GM12865 (cell line): ENCODE measurements at regions not wholly inside any gene's neighbourhood (a gene's known extent, or its start where the extent isn't known, plus 50 kb on each side); places are given as distances from the start of the nearest gene placed in this dataset.

ENCODE experiments used
- DNase-seq: peaks from one replicate; pipeline ENCODE4 v3.0.0; 2010; ENCODE audit warnings: low read depth
- H3K4me3 ChIP-seq: 2 replicates; pipeline ENCODE4 v1.5.1; 2011; ENCODE audit warnings: mild to moderate bottlenecking, low read depth, low read length, control low read depth
- TF ChIP-seq, protein P1 (sequence below): IDR thresholded peaks from 2 replicates; pipeline ENCODE4 v1.5.1; 2011; ENCODE audit warnings: low read length, control low read depth, low read depth, inconsistent platforms; ENCODE audit not compliant: insufficient read depth; ENCODE audit errors: missing control alignments

DNA sequence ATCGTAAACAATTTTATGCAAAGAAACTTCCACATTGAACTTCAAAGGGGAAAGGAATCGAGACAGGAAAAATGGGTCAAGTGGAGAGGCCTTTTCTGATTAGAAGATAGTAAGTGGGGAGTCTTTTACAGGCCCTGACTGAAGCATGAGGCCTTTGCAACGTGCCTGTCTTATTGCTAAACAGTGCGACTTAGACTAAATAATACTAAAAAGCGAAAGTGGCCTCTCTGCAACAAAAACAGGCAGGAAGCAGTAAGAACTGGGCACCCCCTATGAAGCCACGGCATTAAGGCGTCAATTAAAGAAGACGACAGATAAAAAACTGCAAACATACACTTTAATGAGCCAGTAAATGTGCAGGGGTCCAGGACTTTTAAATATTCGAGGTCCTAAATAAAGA lies 283.4 kb upstream of the GRIP1 start:
- no peak overlapping the region for H3K4me3 ChIP-seq
- no peak for DNase-seq
- TF ChIP-seq, protein P1, sequence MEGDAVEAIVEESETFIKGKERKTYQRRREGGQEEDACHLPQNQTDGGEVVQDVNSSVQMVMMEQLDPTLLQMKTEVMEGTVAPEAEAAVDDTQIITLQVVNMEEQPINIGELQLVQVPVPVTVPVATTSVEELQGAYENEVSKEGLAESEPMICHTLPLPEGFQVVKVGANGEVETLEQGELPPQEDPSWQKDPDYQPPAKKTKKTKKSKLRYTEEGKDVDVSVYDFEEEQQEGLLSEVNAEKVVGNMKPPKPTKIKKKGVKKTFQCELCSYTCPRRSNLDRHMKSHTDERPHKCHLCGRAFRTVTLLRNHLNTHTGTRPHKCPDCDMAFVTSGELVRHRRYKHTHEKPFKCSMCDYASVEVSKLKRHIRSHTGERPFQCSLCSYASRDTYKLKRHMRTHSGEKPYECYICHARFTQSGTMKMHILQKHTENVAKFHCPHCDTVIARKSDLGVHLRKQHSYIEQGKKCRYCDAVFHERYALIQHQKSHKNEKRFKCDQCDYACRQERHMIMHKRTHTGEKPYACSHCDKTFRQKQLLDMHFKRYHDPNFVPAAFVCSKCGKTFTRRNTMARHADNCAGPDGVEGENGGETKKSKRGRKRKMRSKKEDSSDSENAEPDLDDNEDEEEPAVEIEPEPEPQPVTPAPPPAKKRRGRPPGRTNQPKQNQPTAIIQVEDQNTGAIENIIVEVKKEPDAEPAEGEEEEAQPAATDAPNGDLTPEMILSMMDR = no peak

DNA sequence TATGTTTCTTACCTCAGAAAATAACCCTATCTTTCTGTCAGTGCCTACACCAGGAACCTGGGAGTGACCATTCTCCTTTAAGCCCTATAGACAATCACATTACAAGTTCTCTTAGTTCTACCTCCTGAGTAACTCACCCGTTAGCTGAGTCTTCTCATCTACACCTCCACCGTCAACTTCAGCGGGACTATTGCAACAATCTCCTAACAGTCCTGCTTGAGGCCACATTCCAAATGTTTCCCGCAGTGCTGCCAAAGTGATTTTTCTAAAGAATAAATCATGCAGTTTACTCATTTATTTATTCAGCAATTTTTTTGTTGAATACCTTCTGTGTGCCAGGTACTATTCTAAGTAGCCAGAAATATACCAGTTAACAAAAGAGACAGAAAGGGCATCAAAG lies 285.0 kb upstream of the GRIP1 start:
- DNase-seq = no peak
- no peak overlapping the region for H3K4me3 ChIP-seq
- TF ChIP-seq, protein P1 = no peak

DNA sequence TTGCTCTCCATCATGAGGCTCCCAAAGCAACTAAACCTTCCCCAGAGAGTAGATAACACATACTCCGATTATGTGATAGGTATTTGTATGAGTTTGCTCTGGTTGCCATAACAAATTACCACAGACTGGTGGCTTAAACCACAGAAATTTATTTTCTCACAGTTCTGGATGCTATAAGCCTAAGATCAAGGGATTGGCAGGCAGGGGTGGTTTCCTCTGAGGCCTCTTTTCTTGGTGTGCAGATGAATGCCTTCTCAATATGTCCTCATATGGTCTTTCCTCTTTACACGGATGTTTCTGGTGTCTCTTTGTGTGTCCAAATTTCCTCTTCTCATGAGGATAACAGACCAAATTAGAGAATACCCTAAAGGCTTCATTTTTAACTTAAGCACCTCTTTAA lies 285.8 kb upstream of the GRIP1 start:
- H3K4me3 ChIP-seq = no peak overlapping the region
- TF ChIP-seq, protein P1 = no peak
- peak; percentile 48 for DNase-seq

DNA sequence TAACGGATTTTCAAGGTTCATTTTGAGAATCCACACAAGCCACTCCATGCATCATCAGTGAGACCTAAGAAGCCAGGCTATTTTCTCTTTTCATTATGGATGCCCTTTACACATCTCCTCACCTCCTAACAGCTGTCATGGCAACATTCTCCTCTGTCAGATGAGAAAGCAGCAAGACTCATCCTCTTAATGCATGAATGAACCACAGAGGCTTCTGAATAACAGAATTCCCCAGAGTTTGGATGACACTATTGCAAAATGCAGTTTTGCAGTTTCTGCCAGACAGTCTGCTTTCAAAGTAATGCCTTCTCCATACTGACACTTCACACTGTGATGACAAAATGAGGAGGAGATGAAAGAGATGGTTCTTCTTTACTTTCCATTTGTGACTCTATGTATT lies 286.7 kb upstream of the GRIP1 start:
- peak; percentile 3 for DNase-seq
- H3K4me3 ChIP-seq = no peak overlapping the region
- TF ChIP-seq, protein P1 = no peak

DNA sequence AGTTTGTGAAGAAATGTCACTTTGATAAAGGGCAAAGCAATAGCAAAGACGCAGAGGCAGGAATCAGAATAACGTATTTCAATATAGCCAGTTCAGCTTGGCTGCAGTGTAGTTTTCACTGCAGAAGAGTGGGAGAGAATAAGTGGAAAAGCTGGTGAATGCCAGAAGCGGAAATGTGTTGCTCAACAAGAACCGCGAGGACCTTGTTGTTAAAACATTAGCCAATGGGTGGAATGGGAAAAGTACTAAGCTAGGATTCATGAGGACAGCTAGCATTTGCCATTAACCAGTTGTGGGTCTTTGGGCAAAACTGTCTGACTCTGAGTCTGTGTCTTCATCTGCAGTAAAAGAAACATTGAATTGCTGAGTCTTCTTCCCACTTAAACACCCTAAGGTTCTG lies 292.9 kb upstream of the GRIP1 start:
- no peak for DNase-seq
- TF ChIP-seq, protein P1 = no peak
- H3K4me3 ChIP-seq = no peak overlapping the region

DNA sequence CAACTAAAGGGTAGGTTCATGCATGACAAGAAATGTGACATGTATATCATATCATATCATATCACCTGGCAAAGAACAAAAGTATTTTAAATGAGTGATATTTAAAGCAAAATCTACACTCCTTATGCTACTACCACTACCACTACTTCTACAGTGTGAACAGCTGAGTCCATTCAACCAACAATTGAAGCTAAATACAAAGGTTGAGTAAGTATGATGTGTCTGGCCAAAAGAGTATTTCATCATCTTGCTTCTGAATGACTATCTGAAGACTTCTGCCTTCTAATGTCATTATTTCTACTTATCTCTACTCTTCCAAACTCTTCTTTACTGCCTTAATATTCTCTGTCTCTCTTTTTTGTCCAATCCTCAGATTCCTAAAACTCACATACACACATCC lies 292.6 kb upstream of the CAND1 start:
- TF ChIP-seq, protein P1 = no peak
- no peak overlapping the region for H3K4me3 ChIP-seq
- no peak for DNase-seq

DNA sequence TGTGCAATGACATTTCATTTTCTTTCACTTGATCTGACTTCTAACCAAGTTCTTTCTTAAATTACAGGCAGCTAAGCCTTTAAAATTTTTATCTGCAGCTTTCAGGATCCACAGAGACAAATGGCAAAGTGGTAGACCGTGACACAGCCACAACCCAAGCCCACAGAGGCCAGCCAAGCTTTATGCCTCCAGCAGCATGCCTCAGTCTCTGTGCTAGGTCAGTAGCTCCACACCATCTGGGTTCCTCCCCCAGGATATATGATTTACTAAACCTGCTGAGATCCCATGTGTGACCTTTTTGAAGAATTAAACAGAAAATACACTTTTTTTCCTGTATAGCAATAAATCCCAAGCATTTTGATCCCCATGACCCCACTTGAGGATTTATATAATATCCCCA lies 290.4 kb upstream of the CAND1 start:
- TF ChIP-seq, protein P1 = no peak
- no peak for DNase-seq
- H3K4me3 ChIP-seq = no peak overlapping the region
